H1 (cell line): ENCODE measurements at regions not wholly inside any gene's neighbourhood (a gene's known extent, or its start where the extent isn't known, plus 50 kb on each side); places are given as distances from the start of the nearest gene placed in this dataset.

ENCODE experiments used
- CTCF ChIA-PET: fragments of 300-600 bp; sonication (Branson Sonifier 250); formaldehyde crosslinking; loops from one replicate; lab custom pipeline; 2021; ENCODE audit not compliant: partially characterized antibody; lab: Charles Lee
- POLR2A ChIA-PET: fragments of 300-600 bp; sonication (Branson Sonifier 250); formaldehyde crosslinking; loops from one replicate; lab custom pipeline; 2021; ENCODE audit warnings: inconsistent platforms; ENCODE audit not compliant: partially characterized antibody; lab: Charles Lee
- DNase-seq, 2 experiments: peaks; one replicate each; pipeline versions ENCODE4 v3.0.0 to v3.0.0-alpha.2; 2010 to 2022; ENCODE audit warnings: low spot score in 2 of 2, low read depth in 1 of 2, mixed read lengths in 1 of 2
- FAIRE-seq: peaks from 2 replicates; lab custom pipeline; 2011; peaks lifted over from hg19 to GRCh38; lab: Jason Lieb, UNC
- H2AFZ ChIP-seq: 2 replicates; pipeline ENCODE4 v1.8.1; 2012; ENCODE audit warnings: low read length, inconsistent platforms
- H2AK5ac ChIP-seq: 2 replicates; pipeline ENCODE4 v1.6.1; 2013; ENCODE audit warnings: low read depth, low read length
- H2BK120ac ChIP-seq: replicated peaks from 2 replicates; pipeline ENCODE3; 2013; ENCODE audit warnings: low read depth, low read length, inconsistent platforms
- H2BK12ac ChIP-seq: 2 replicates; pipeline ENCODE4 v1.6.1; 2013; ENCODE audit warnings: low read depth, low read length
- H2BK15ac ChIP-seq: 2 replicates; pipeline ENCODE4 v1.6.1; 2013; ENCODE audit warnings: low read length
- H2BK20ac ChIP-seq: 2 replicates; pipeline ENCODE4 v1.6.1; 2013; ENCODE audit warnings: low read length
- H2BK5ac ChIP-seq: 2 replicates; pipeline ENCODE4 v1.6.1; 2013; ENCODE audit warnings: low read depth, low read length
- H3K14ac ChIP-seq: 2 replicates; pipeline ENCODE4 v1.6.1; 2013; ENCODE audit warnings: inconsistent platforms; ENCODE audit not compliant: insufficient read length
- H3K18ac ChIP-seq: 2 replicates; pipeline ENCODE4 v1.6.1; 2013; ENCODE audit warnings: low read length; ENCODE audit errors: extremely low read depth
- H3K23ac ChIP-seq: 2 replicates; pipeline ENCODE4 v1.6.1; 2013; ENCODE audit warnings: inconsistent platforms; ENCODE audit not compliant: insufficient read length
- H3K23me2 ChIP-seq: 2 replicates; pipeline ENCODE4 v1.6.1; 2013; ENCODE audit warnings: low read depth, low read length
- H3K27ac ChIP-seq: 2 replicates; pipeline ENCODE4 v1.6.1; 2011; ENCODE audit warnings: low read depth, low read length, inconsistent platforms
- H3K27me3 ChIP-seq, 4 experiments: replicated peaks in 1 of 4; 1 replicate in 1 of 4; 2 replicates in 3 of 4; pipeline versions ENCODE4 v1.6.1 to v1.8.1; 2011 to 2013; ENCODE audit warnings: low read length in 3 of 4, mild to moderate bottlenecking in 3 of 4, inconsistent platforms in 2 of 4, mixed read lengths in 2 of 4, moderate library complexity in 1 of 4; ENCODE audit not compliant: control insufficient read depth in 3 of 4, insufficient read depth in 3 of 4; ENCODE audit errors: extremely low read depth in 1 of 4
- H3K36me3 ChIP-seq, 4 experiments: 2 replicates each; pipeline versions ENCODE4 v1.6.1 to v1.8.1; 2011 to 2013; ENCODE audit warnings: mild to moderate bottlenecking in 4 of 4, low read length in 3 of 4, moderate library complexity in 2 of 4, control low read depth in 1 of 4, inconsistent platforms in 1 of 4; ENCODE audit not compliant: insufficient read depth in 4 of 4, control insufficient read depth in 2 of 4
- H3K4ac ChIP-seq: replicated peaks from 2 replicates; pipeline ENCODE3; 2013; ENCODE audit warnings: low read length, low read depth, mixed read lengths, inconsistent platforms; ENCODE audit not compliant: insufficient read length
- H3K4me1 ChIP-seq, 4 experiments: replicated peaks in 1 of 4; 1 replicate in 1 of 4; 2 replicates in 3 of 4; pipeline versions ENCODE4 v1.6.1 to v1.8.1; 2011 to 2013; ENCODE audit warnings: low read length in 3 of 4, inconsistent platforms in 2 of 4, mixed read lengths in 1 of 4; ENCODE audit not compliant: insufficient read depth in 4 of 4, control insufficient read depth in 3 of 4
- H3K4me2 ChIP-seq, 2 experiments: 2 replicates each; pipeline versions ENCODE4 v1.6.1 to v1.8.1; 2011 to 2013; ENCODE audit warnings: low read depth in 2 of 2, low read length in 2 of 2, control low read depth in 1 of 2, inconsistent platforms in 1 of 2, mild to moderate bottlenecking in 1 of 2; ENCODE audit not compliant: insufficient read depth in 1 of 2
- H3K4me3 ChIP-seq, 4 experiments: fragments of 200-600, 300-600 bp in 1 of 4; sonication (generic), shearing (Covaris generic), sonication (Bioruptor Twin) in 1 of 4; 2 replicates each; pipeline versions ENCODE4 v1.5.1 to v1.8.1; 2011 to 2016; ENCODE audit warnings: low read length in 4 of 4, low read depth in 3 of 4, control low read depth in 2 of 4, inconsistent platforms in 2 of 4, mild to moderate bottlenecking in 2 of 4, mixed read lengths in 1 of 4, moderate library complexity in 1 of 4; ENCODE audit not compliant: insufficient read depth in 2 of 4; ENCODE audit errors: extremely low read depth in 1 of 4
- H3K56ac ChIP-seq: replicated peaks from 2 replicates; pipeline ENCODE3; 2013; ENCODE audit warnings: low read depth, mild to moderate bottlenecking, mixed read lengths, low read length, inconsistent platforms; ENCODE audit not compliant: insufficient read length
- H3K79me1 ChIP-seq: 2 replicates; pipeline ENCODE4 v1.6.1; 2013; ENCODE audit warnings: low read depth, low read length, control low read depth
- H3K79me2 ChIP-seq, 2 experiments: 2 replicates each; pipeline versions ENCODE4 v1.6.1 to v1.8.1; 2012 to 2013; ENCODE audit warnings: low read length in 2 of 2, mild to moderate bottlenecking in 2 of 2, inconsistent platforms in 1 of 2; ENCODE audit not compliant: insufficient read depth in 2 of 2, control insufficient read depth in 1 of 2
- H3K9ac ChIP-seq, 4 experiments: replicated peaks in 1 of 4; 1 replicate in 1 of 4; 2 replicates in 3 of 4; pipeline versions ENCODE4 v1.6.1 to v1.8.1; 2011 to 2013; ENCODE audit warnings: low read depth in 3 of 4, low read length in 3 of 4, control low read depth in 2 of 4, mild to moderate bottlenecking in 2 of 4, moderate library complexity in 2 of 4, inconsistent platforms in 1 of 4; ENCODE audit errors: extremely low read depth in 1 of 4
- H3K9me3 ChIP-seq, 2 experiments: 2 replicates each; pipeline versions ENCODE4 v1.6.1 to v1.8.1; 2012 to 2013; ENCODE audit warnings: mild to moderate bottlenecking in 2 of 2, moderate library complexity in 2 of 2, control low read depth in 1 of 2, inconsistent platforms in 1 of 2, low read depth in 1 of 2, low read length in 1 of 2, mixed read lengths in 1 of 2; ENCODE audit not compliant: insufficient read depth in 2 of 2
- H4K20me1 ChIP-seq, 2 experiments: replicated peaks in 1 of 2; 2 replicates each; pipeline versions ENCODE3 to v1.8.1; 2011 to 2013; ENCODE audit warnings: inconsistent platforms in 2 of 2, low read length in 2 of 2, mild to moderate bottlenecking in 1 of 2; ENCODE audit not compliant: insufficient read depth in 2 of 2, control insufficient read depth in 1 of 2
- H4K5ac ChIP-seq: 2 replicates; pipeline ENCODE4 v1.6.1; 2013; ENCODE audit warnings: low read length, low read depth, mixed read lengths, inconsistent platforms; ENCODE audit not compliant: insufficient read length
- H4K8ac ChIP-seq: 2 replicates; pipeline ENCODE4 v1.8.0; 2013; ENCODE audit warnings: mild to moderate bottlenecking, moderate library complexity, low read length, inconsistent platforms; ENCODE audit not compliant: insufficient read depth; ENCODE audit errors: extremely low read depth
- H4K91ac ChIP-seq: replicated peaks from 2 replicates; pipeline ENCODE3; 2013; ENCODE audit warnings: low read length, mixed read lengths, inconsistent platforms; ENCODE audit not compliant: insufficient read length
- CREB1 ChIP-seq: IDR thresholded peaks from 2 replicates; pipeline ENCODE4 v1.6.1; 2012; ENCODE audit warnings: inconsistent platforms
- EGR1 ChIP-seq: IDR thresholded peaks from 2 replicates; pipeline ENCODE4 v1.6.1; 2011; ENCODE audit warnings: low read depth, low read length, borderline replicate concordance
- JUN ChIP-seq: IDR thresholded peaks from 2 replicates; pipeline ENCODE4 v1.6.1; 2011; ENCODE audit warnings: low read depth, mild to moderate bottlenecking, improper control_type of control experiment, low read length
- NANOG ChIP-seq: IDR thresholded peaks from 2 replicates; pipeline ENCODE4 v1.6.1; 2011; ENCODE audit warnings: low read length, low read depth, mild to moderate bottlenecking, inconsistent platforms; ENCODE audit not compliant: insufficient read depth, poor library complexity, severe bottlenecking
- RAD21 ChIP-seq, 2 experiments: IDR thresholded peaks in 1 of 2; conservative IDR thresholded peaks in 1 of 2; 2 replicates each; pipeline ENCODE4 v1.6.1; 2011; ENCODE audit warnings: low read depth in 2 of 2, low read length in 2 of 2, improper control_type of control experiment in 1 of 2, inconsistent platforms in 1 of 2, mild to moderate bottlenecking in 1 of 2, moderate library complexity in 1 of 2
- SIN3A ChIP-seq, 2 experiments: IDR thresholded peaks in 1 of 2; conservative IDR thresholded peaks in 1 of 2; 2 replicates each; pipeline ENCODE4 v1.6.1; 2011 to 2012; ENCODE audit warnings: low read length in 2 of 2, improper control_type of control experiment in 1 of 2, low read depth in 1 of 2, mild to moderate bottlenecking in 1 of 2
- SP1 ChIP-seq: IDR thresholded peaks from 2 replicates; pipeline ENCODE4 v1.6.1; 2011; ENCODE audit warnings: low read depth, low read length
- SP4 ChIP-seq: IDR thresholded peaks from 2 replicates; pipeline ENCODE4 v1.6.1; 2012; ENCODE audit warnings: low read length, inconsistent platforms
- SRF ChIP-seq: IDR thresholded peaks from 2 replicates; pipeline ENCODE4 v1.6.1; 2011; ENCODE audit warnings: mild to moderate bottlenecking, low read depth, low read length, moderate library complexity
- SUZ12 ChIP-seq: fragments of 200-600 bp; sonication (generic); IDR thresholded peaks from 2 replicates; pipeline ENCODE4 v1.6.1; 2012; ENCODE audit warnings: mild to moderate bottlenecking, inconsistent platforms, low read length, moderate library complexity, mixed read lengths
- TEAD4 ChIP-seq: IDR thresholded peaks from 2 replicates; pipeline ENCODE4 v1.6.1; 2012; ENCODE audit warnings: low read depth, low read length, inconsistent platforms, mixed read lengths
- WGBS, 2 experiments: shearing (Covaris generic) in 1 of 2; methylation state at CpG; one replicate each; pipeline versions ENCODE4 v1.1.6 to v1.1.7; 2013 to 2015; ENCODE audit warnings: low lambda C conversion rate in 2 of 2, mixed read lengths in 2 of 2, inconsistent platforms in 1 of 2, low coverage in 1 of 2, missing lambda C conversion rate in 1 of 2; ENCODE audit not compliant: insufficient replicate concordance in 2 of 2, insufficient coverage in 1 of 2, insufficient read length in 1 of 2; ENCODE audit errors: extremely low coverage in 1 of 2, missing lambda C conversion rate in 1 of 2; 5-methylcytosine and 5-hydroxymethylcytosine counted together

- Histone ChIP-seq H2BK15ac (no peak overlapping the region), H2BK5ac (no peak overlapping the region), H2AK5ac (no peak overlapping the region), H2AFZ (no peak overlapping the region), H3K9ac (no peak overlapping the region), H3K4ac (no peak overlapping the region), H4K91ac (no peak overlapping the region), H3K23me2 (no peaks in the 10 kb centered on the region), H3K36me3 (no peaks in the 10 kb centered on the region), H3K79me1 (no peaks in the 10 kb centered on the region), H3K18ac (no peak overlapping the region), H3K27ac (no peak overlapping the region), H4K20me1 (no peaks in the 10 kb centered on the region), H4K5ac (no peak overlapping the region), H4K8ac (no peak overlapping the region), H3K4me1 (no peaks in the 10 kb centered on the region), H3K27me3 (no peaks in the 10 kb centered on the region), H3K23ac (no peak overlapping the region), H3K56ac (no peak overlapping the region), H3K79me2 (no peaks in the 10 kb centered on the region), H3K4me2 (no peak overlapping the region), H2BK12ac (no peak overlapping the region), H3K4me3 (no peak overlapping the region), H2BK120ac (no peak overlapping the region), H3K9me3 (no peaks in the 10 kb centered on the region), H2BK20ac (no peak overlapping the region), H3K14ac (no peak overlapping the region)
- TF ChIP-seq JUN (no peak), NANOG (no peak), SRF (no peak), CREB1 (no peak), SUZ12 (no peak), SP4 (no peak), SP1 (no peak), TEAD4 (no peak), RAD21 (IDR thresholded peaks at IDR 0.05 in 1 of 2, conservative IDR thresholded peaks at IDR 0.05 in 1 of 2; ENCODE audit: low read depth in 2 of 2, low read length in 2 of 2) (no peak), EGR1 (no peak), SIN3A (conservative IDR thresholded peaks at IDR 0.05 in 1 of 2, IDR thresholded peaks at IDR 0.05 in 1 of 2; ENCODE audit: low read depth in 1 of 2, low read length in 2 of 2) (no peak)
- 85% methylated on average over 2 of the region's 2 CpGs; no CpG with 5 or more reads in 1 of the 2 experiments for WGBS, 2 experiments
- POLR2A ChIA-PET = no interaction called here
- FAIRE-seq (no peak), DNase-seq (no peak)
- CTCF ChIA-PET = interaction anchor here (0.7 to 1.9 kb wide), 7 partner anchors 9 to 278 kb away, joined by 3 to 6 read pairs (median 4); no protein-coding TSS in a partner anchor
These were observed 105.7 kb upstream of the PPP2R5A start for GRCh38 chr1:212179394-212180076.
